HG03135 (cell line): ENCODE measurements at regions not wholly inside any gene's neighbourhood (a gene's known extent, or its start where the extent isn't known, plus 50 kb on each side); places are given as distances from the start of the nearest gene placed in this dataset.

Experiments used
- ATAC-seq: cut with Tn5 transposase; IDR thresholded peaks from one replicate; pipeline ENCODE4 v1.9.1; 2021; ENCODE audit warnings: mild to moderate bottlenecking, moderate library complexity; ENCODE audit not compliant: unreplicated experiment

- ATAC-seq = no peak
These were observed 244.7 kb upstream of the HS6ST1 start for GRCh38 chr2:128563348-128563687.

- ATAC-seq = no peak
These were observed 245.5 kb upstream of the HS6ST1 start for GRCh38 chr2:128564131-128564530.

- no peak for ATAC-seq
These were observed 245.9 kb upstream of the HS6ST1 start for GRCh38 chr2:128564551-128564950.

- no peak for ATAC-seq
These were observed 246.8 kb upstream of the HS6ST1 start for GRCh38 chr2:128565441-128565840.

GRCh38 chr2:128566671-128567070 is 248.0 kb upstream of the HS6ST1 start:
- ATAC-seq = no peak

- ATAC-seq = no peak
These were observed 249.4 kb upstream of the HS6ST1 start for GRCh38 chr2:128568106-128568505.

GRCh38 chr2:128573116-128573515 is 254.4 kb upstream of the HS6ST1 start:
- ATAC-seq = no peak

- no peak for ATAC-seq
These were observed 254.9 kb upstream of the HS6ST1 start for GRCh38 chr2:128573531-128573930.

- no peak for ATAC-seq
These were observed 258.7 kb upstream of the HS6ST1 start for GRCh38 chr2:128577141-128577930.

GRCh38 chr2:128578406-128579390 is 260.0 kb upstream of the HS6ST1 start:
- ATAC-seq = no peak

GRCh38 chr2:128579825-128580224 is 261.2 kb upstream of the HS6ST1 start:
- no peak for ATAC-seq

GRCh38 chr2:128580988-128581848 is 262.6 kb upstream of the HS6ST1 start:
- no peak for ATAC-seq

GRCh38 chr2:128581849-128582244 is 263.2 kb upstream of the HS6ST1 start:
- no peak for ATAC-seq

- no peak for ATAC-seq
These were observed 265.7 kb upstream of the HS6ST1 start for GRCh38 chr2:128584296-128584890.

- no peak for ATAC-seq
These were observed 267.0 kb upstream of the HS6ST1 start for GRCh38 chr2:128585706-128586105.

- no peak for ATAC-seq
These were observed 271.0 kb upstream of the HS6ST1 start for GRCh38 chr2:128589681-128590080.

- ATAC-seq = no peak
These were observed 271.8 kb upstream of the HS6ST1 start for GRCh38 chr2:128590309-128591021.

- ATAC-seq = no peak
These were observed 272.6 kb upstream of the HS6ST1 start for GRCh38 chr2:128591022-128591860.
